NCI-H345 treated with DMSO at 0.1 percent for 48 hours (cell line): ENCODE measurements at regions not wholly inside any gene's neighbourhood (a gene's known extent, or its start where the extent isn't known, plus 50 kb on each side); places are given as distances from the start of the nearest gene placed in this dataset.

Source experiments
- DNase-seq: peaks from one replicate; lab custom pipeline; 2025; ENCODE audit not compliant: unreplicated experiment; lab: John Stamatoyannopoulos, UW

GRCh38 chr2:215522237-215522636 is 86.4 kb upstream of the FN1 start:
- no peak for DNase-seq

DNA sequence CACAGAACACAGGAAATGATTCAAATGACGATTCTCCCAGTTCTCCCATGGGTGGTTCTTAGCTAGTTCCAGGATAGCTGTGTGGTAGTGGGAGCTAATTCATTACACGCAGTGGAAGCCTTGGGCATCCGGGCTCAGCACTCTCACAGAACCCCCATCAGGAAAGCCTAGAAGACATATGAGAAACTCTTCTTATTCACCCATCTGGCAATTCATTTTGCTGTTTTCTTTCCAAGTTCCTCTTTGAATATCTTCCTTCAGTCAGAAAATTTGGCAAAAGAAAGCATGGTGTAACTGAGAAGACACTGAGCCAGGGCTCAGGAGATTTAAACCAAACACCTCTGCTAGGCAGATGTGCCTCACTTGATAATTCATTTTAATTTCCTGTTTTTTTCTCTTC is 85.2 kb upstream of the FN1 start:
- DNase-seq = no peak

DNA sequence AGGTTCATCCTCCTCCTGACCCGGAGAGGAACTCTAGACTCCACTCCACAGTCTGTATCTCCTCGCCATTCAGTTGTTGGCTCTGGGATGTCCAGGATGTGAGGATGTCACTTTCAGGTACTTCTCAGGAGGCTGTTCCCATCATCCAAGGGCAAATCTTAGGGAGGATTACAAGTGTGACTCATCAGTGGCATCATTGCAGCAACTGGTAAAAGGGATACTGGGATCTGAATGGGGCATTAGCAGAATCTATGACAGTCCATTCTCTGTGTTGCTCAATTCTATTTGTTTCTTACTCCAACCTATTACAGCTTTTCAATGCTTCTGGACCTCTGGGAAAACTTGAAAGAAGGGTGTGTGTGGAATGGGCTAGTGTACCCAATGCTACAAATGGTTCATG is 81.5 kb upstream of the FN1 start:
- no peak for DNase-seq

DNA sequence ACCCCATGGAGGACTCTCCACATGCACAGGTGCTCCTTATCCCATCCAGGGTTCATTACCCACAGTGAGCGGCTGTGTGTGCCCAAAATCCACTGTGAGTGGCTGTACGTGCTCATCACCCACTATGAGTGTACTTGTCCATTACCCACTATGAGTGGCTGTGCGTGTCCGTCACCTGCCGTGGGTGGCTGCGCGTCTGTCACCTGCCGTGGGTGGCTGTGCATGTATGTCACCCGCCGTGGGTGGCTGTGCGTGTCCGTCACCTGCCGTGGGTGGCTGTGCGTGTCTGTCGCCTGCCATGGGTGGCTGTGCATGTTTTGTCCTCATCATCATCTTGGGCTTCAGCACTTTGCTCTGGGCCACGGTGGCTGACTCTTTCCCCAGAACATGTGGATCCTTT is 78.6 kb upstream of the FN1 start:
- no peak for DNase-seq

- DNase-seq = no peak
Observed at GRCh38 chr2:215511454-215512346, 75.8 kb upstream of the FN1 start.

- DNase-seq = no peak
Observed at GRCh38 chr2:215507836-215508235, 72.0 kb upstream of the FN1 start.

GRCh38 chr2:215507136-215507535 is 71.3 kb upstream of the FN1 start:
- no peak for DNase-seq

GRCh38 chr2:215506604-215506990 is 70.7 kb upstream of the FN1 start:
- DNase-seq = no peak

DNA sequence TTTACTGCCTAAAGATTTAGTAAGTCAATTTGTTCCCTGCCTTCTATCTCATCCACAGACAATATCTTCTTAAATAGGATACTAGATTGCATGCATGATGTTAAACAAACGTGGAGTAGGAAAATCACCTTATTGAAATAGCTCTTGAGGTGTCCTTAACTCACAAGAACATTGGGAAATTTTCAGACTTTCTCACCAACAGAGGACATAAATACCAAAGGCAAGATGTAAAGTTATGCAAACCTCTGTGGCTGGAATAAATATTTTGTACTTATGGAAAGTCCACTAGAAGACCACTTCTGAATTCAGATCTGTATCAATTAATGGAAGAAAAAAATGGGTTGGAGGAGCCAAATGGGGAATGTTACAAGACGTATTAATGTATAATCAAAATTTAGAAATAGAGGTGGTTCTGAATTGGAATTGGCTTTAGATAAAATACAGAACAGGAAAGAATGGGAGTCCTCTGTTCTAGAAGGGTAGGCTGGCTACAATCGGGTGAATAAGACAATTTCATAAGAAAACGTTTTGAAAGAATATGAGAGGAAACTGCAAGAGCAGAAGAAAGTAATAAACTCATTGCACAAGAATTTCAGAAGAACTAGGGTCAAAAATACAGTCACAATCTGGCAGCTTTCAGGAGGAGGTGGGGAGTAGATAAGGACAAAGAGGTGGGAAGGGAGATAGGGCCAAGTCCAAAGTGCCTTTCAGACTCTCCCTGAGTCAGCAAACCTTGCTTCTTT is 69.3 kb upstream of the FN1 start:
- DNase-seq = no peak

- no peak for DNase-seq
Observed at GRCh38 chr2:215504547-215504946, 68.7 kb upstream of the FN1 start.

- DNase-seq = no peak
Observed at GRCh38 chr2:215503381-215503780, 67.5 kb upstream of the FN1 start.

- DNase-seq = no peak
Observed at GRCh38 chr2:215500466-215500865, 64.6 kb upstream of the FN1 start.

DNA sequence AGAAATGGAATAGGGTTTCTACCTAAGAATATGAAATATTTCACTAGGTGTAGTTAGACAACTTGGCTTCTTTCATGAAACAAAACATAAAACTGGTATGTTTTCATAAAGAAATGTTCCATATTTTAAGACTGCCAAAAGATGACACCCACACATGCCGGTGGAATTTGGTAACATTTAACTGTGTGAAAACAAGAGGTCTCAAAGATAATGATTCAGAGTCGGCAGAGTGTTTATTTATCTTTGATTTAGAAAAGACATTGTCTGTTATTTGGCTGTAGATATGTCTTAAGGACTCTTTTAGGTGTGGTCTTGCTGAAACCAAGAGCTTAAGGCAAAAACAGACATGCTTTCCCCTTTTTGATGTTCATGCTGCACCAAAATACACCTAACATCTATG is 63.5 kb upstream of the FN1 start:
- DNase-seq = no peak

GRCh38 chr2:215498431-215498830 is 62.6 kb upstream of the FN1 start:
- no peak for DNase-seq

- no peak for DNase-seq
Observed at GRCh38 chr2:215493376-215493775, 57.5 kb upstream of the FN1 start.

DNA sequence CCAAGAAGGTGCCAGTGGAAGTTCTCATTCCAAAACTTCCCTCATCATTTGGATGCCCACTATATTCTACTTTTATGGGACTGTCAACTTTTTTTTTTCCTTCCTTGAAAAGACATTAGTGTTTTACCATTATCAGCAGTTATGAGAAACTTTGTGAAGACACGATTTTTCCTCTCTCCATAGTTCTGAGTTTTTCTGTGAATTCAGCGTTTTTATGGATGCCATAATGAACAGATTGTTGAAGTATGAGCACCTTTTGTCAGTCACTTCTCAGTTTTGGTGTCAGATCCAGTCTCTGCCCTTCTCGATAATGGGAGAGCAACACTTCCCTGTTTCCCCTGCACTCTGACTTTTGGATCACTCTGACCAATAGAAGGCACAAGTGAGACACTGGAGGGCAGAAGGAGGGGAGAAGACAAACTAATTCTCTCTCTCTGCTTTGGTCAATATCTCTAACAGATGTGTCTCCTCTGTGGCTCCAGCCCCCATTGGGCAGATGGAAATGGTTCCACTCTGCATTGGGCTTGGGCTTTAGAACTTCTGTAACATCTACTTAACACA is 53.5 kb upstream of the FN1 start:
- DNase-seq = no peak

- DNase-seq = no peak
Observed at GRCh38 chr2:215487002-215487372, 51.1 kb upstream of the FN1 start.

DNA sequence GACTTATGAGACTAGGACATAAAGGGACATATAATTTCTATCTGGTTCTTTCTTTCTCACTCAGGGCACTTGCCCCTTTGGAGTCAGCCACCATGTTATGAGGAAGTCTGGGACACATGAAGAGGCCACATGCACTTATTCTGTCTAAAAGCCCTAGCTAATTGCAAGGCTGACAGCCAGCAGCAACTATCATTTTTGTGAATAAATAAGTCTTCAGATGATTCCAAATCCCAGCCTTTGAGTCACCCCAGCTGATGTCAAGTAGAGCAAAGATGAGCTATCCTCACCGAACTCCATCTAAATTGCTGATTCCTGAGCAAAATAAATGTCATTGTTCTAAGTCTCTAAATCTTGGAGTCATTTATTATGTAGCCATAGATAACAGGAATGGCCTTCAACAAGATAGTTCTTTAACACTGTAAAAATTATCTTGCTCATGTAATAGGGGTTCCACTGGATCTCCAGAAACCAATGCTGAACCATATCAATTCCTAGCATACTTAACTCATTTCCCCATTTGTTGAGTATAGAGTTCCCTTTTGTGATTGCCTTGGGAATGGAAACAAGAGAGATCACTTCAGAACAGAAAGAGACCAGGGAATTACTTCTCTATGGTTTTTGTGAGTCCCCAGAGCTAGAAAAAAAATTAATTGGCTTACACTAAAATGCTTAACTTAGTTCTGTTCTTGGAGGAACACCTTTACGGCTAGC is 50.6 kb upstream of the FN1 start:
- no peak for DNase-seq
